CD4-positive, alpha-beta memory T cell (primary cell): ENCODE measurements at regions not wholly inside any gene's neighbourhood (a gene's known extent, or its start where the extent isn't known, plus 50 kb on each side); places are given as distances from the start of the nearest gene placed in this dataset.

Experiments
- CTCF ChIA-PET: fragments of 350-600 bp; sonication (Branson Sonifier 250); formaldehyde crosslinking; loops from one replicate; lab custom pipeline; 2021; ENCODE audit warnings: inconsistent platforms; ENCODE audit not compliant: partially characterized antibody; lab: Charles Lee
- POLR2A ChIA-PET: fragments of 350-600 bp; sonication (Branson Sonifier 250); formaldehyde crosslinking; loops from one replicate; lab custom pipeline; 2021; ENCODE audit not compliant: partially characterized antibody; lab: Charles Lee
- DNase-seq, 5 donors: peaks; one replicate each; pipeline versions ENCODE4 v3.0.0 to v3.0.0-alpha.2; 2020 to 2022; ENCODE audit warnings: mixed read lengths in 1 of 5
- H3K27ac ChIP-seq: one replicate; pipeline ENCODE4 v1.7.0; 2013; ENCODE audit warnings: low read depth, low read length
- H3K27me3 ChIP-seq: 2 replicates; pipeline ENCODE4 v1.7.0; 2013; ENCODE audit warnings: mild to moderate bottlenecking, low read length, moderate library complexity; ENCODE audit not compliant: insufficient read depth
- H3K36me3 ChIP-seq: 2 replicates; pipeline ENCODE4 v1.7.0; 2013; ENCODE audit warnings: mild to moderate bottlenecking, low read length, moderate library complexity; ENCODE audit not compliant: insufficient read depth
- H3K4me1 ChIP-seq: 2 replicates; pipeline ENCODE4 v1.7.0; 2013; ENCODE audit warnings: mild to moderate bottlenecking, low read length, moderate library complexity; ENCODE audit not compliant: insufficient read depth
- H3K4me3 ChIP-seq, 2 donors: one replicate each; pipeline ENCODE4 v1.7.0; 2013; ENCODE audit warnings: low read length in 2 of 2, mild to moderate bottlenecking in 1 of 2
- H3K9me3 ChIP-seq, 2 donors: one replicate each; pipeline ENCODE4 v1.7.0; 2013; ENCODE audit warnings: low read length in 2 of 2, control low read depth in 1 of 2; ENCODE audit not compliant: control insufficient read depth in 1 of 2
- H3K27ac Mint-ChIP-seq, 7 donors: one replicate each; pipeline ENCODE4 v1.8.0; 2020 to 2021; ENCODE audit warnings: mixed read lengths in 7 of 7, mild to moderate bottlenecking in 6 of 7, inconsistent platforms in 3 of 7, moderate library complexity in 3 of 7
- H3K27me3 Mint-ChIP-seq, 2 donors: one replicate each; pipeline ENCODE4 v1.8.0; 2020 to 2021; ENCODE audit warnings: mixed read lengths in 2 of 2
- H3K36me3 Mint-ChIP-seq, 2 donors: one replicate each; pipeline ENCODE4 v1.8.0; 2020 to 2021; ENCODE audit warnings: mixed read lengths in 2 of 2, inconsistent platforms in 1 of 2, mild to moderate bottlenecking in 1 of 2
- H3K4me1 Mint-ChIP-seq, 4 donors: one replicate each; pipeline ENCODE4 v1.8.0; 2020 to 2021; ENCODE audit warnings: mixed read lengths in 4 of 4, mild to moderate bottlenecking in 1 of 4
- H3K4me3 Mint-ChIP-seq, 8 donors: one replicate each; pipeline ENCODE4 v1.8.0; 2020 to 2021; ENCODE audit warnings: mixed read lengths in 8 of 8, mild to moderate bottlenecking in 7 of 8, moderate library complexity in 6 of 8, inconsistent platforms in 3 of 8
- H3K9me3 Mint-ChIP-seq, 8 donors: one replicate each; pipeline ENCODE4 v1.8.0; 2020 to 2021; ENCODE audit warnings: mixed read lengths in 8 of 8, mild to moderate bottlenecking in 5 of 8, inconsistent platforms in 3 of 8, moderate library complexity in 1 of 8
- intact Hi-C: fragments of 100-400 bp; cut with micrococcal nuclease; formaldehyde crosslinking; loops from one replicate; pipeline ENCODE4 v1.15.1; 2023

GRCh38 chr2:128809880-128810279 is 491.2 kb upstream of the HS6ST1 start:
- H3K27me3 Mint-ChIP-seq: no peaks in the 10 kb centered on the region
- POLR2A ChIA-PET: no interaction called here
- H3K27ac ChIP-seq: no peak overlapping the region
- H3K36me3 ChIP-seq: no peaks in the 10 kb centered on the region
- H3K36me3 Mint-ChIP-seq: no peaks in the 10 kb centered on the region
- H3K9me3 ChIP-seq: no peaks in the 10 kb centered on the region
- CTCF ChIA-PET: no interaction called here
- intact Hi-C loops: no loop called here
- no peaks in the 10 kb centered on the region for H3K4me1 ChIP-seq
- H3K27me3 ChIP-seq: no peaks in the 10 kb centered on the region
- no peak overlapping the region for H3K27ac Mint-ChIP-seq
- DNase-seq: no peak
- H3K9me3 Mint-ChIP-seq: peaks cover 0 to 8% (median 6%) of the 10 kb centered on the region in 8 donors
- H3K4me3 Mint-ChIP-seq: no peak overlapping the region
- no peaks in the 10 kb centered on the region for H3K4me1 Mint-ChIP-seq
- no peak overlapping the region for H3K4me3 ChIP-seq

GRCh38 chr2:128812183-128812940 is 493.7 kb upstream of the HS6ST1 start:
- POLR2A ChIA-PET: no interaction called here
- Mint-ChIP-seq H3K4me3 (no peak overlapping the region), H3K27me3 (no peaks in the 10 kb centered on the region), H3K4me1 (no peaks in the 10 kb centered on the region), H3K27ac (peak overlapping the region in 1 of 7 donors; percentile 15), H3K9me3 (peaks cover 0 to 8% (median 5%) of the 10 kb centered on the region in 8 donors), H3K36me3 (no peaks in the 10 kb centered on the region)
- Histone ChIP-seq H3K4me1 (no peaks in the 10 kb centered on the region), H3K9me3 (no peaks in the 10 kb centered on the region), H3K4me3 (no peak overlapping the region), H3K36me3 (no peaks in the 10 kb centered on the region), H3K27ac (no peak overlapping the region), H3K27me3 (no peaks in the 10 kb centered on the region)
- DNase-seq: no peak
- CTCF ChIA-PET: no interaction called here
- intact Hi-C loops: no loop called here

GRCh38 chr2:128813352-128814034 is 494.8 kb upstream of the HS6ST1 start:
- intact Hi-C loops: no loop called here
- Mint-ChIP-seq H3K27me3 (no peaks in the 10 kb centered on the region), H3K4me3 (no peak overlapping the region), H3K4me1 (no peaks in the 10 kb centered on the region), H3K36me3 (no peaks in the 10 kb centered on the region), H3K27ac (no peak overlapping the region), H3K9me3 (peaks cover 0 to 8% (median 5%) of the 10 kb centered on the region in 8 donors)
- DNase-seq: no peak
- CTCF ChIA-PET: no interaction called here
- Histone ChIP-seq H3K27me3 (no peaks in the 10 kb centered on the region), H3K4me3 (no peak overlapping the region), H3K9me3 (no peaks in the 10 kb centered on the region), H3K4me1 (no peaks in the 10 kb centered on the region), H3K27ac (no peak overlapping the region), H3K36me3 (no peaks in the 10 kb centered on the region)
- POLR2A ChIA-PET: no interaction called here

GRCh38 chr2:128815248-128815647 is 496.6 kb upstream of the HS6ST1 start:
- no peaks in the 10 kb centered on the region for H3K4me1 ChIP-seq
- Mint-ChIP-seq H3K27me3 (peaks cover 0 to 4% of the 10 kb centered on the region in 2 donors), H3K27ac (no peak overlapping the region), H3K4me3 (no peak overlapping the region), H3K9me3 (peaks cover 0 to 7% (median under 1%) of the 10 kb centered on the region in 8 donors), H3K36me3 (no peaks in the 10 kb centered on the region), H3K4me1 (no peaks in the 10 kb centered on the region)
- H3K27me3 ChIP-seq: no peaks in the 10 kb centered on the region
- no peaks in the 10 kb centered on the region for H3K9me3 ChIP-seq
- no peak overlapping the region for H3K4me3 ChIP-seq
- intact Hi-C loops: no loop called here
- POLR2A ChIA-PET: no interaction called here
- H3K36me3 ChIP-seq: no peaks in the 10 kb centered on the region
- no peak overlapping the region for H3K27ac ChIP-seq
- no peak for DNase-seq
- CTCF ChIA-PET: no interaction called here

- Mint-ChIP-seq H3K9me3 (peaks cover 0 to under 1% (median 0%) of the 10 kb centered on the region in 8 donors), H3K36me3 (no peaks in the 10 kb centered on the region), H3K4me1 (no peaks in the 10 kb centered on the region), H3K27ac (peak overlapping the region in 1 of 7 donors; percentile 57), H3K4me3 (no peak overlapping the region), H3K27me3 (peaks cover 0 to 4% of the 10 kb centered on the region in 2 donors)
- ChIA-PET CTCF (no interaction called here), POLR2A (no interaction called here)
- no peaks in the 10 kb centered on the region for H3K27me3 ChIP-seq
- no peak overlapping the region for H3K4me3 ChIP-seq
- no peaks in the 10 kb centered on the region for H3K9me3 ChIP-seq
- no peak overlapping the region for H3K27ac ChIP-seq
- no peaks in the 10 kb centered on the region for H3K36me3 ChIP-seq
- H3K4me1 ChIP-seq: no peaks in the 10 kb centered on the region
- DNase-seq: no peak
- intact Hi-C loops: no loop called here
Measured at GRCh38 chr2:128817171-128817570, 498.5 kb upstream of the HS6ST1 start.

GRCh38 chr2:128817813-128818212 is 499.1 kb upstream of the HS6ST1 start:
- Histone ChIP-seq H3K27me3 (no peaks in the 10 kb centered on the region), H3K27ac (no peak overlapping the region), H3K4me3 (no peak overlapping the region), H3K4me1 (no peaks in the 10 kb centered on the region), H3K36me3 (no peaks in the 10 kb centered on the region), H3K9me3 (no peaks in the 10 kb centered on the region)
- peaks cover 0 to 4% (median 0%) of the 10 kb centered on the region in 8 donors for H3K9me3 Mint-ChIP-seq
- peaks cover 0 to 4% of the 10 kb centered on the region in 2 donors for H3K27me3 Mint-ChIP-seq
- H3K4me1 Mint-ChIP-seq: no peaks in the 10 kb centered on the region
- ChIA-PET CTCF (no interaction called here), POLR2A (no interaction called here)
- DNase-seq: no peak
- no peak overlapping the region for H3K27ac Mint-ChIP-seq
- no peaks in the 10 kb centered on the region for H3K36me3 Mint-ChIP-seq
- H3K4me3 Mint-ChIP-seq: no peak overlapping the region
- intact Hi-C loops: no loop called here

- Mint-ChIP-seq H3K36me3 (no peaks in the 10 kb centered on the region), H3K9me3 (peaks cover 0 to 6% (median 0%) of the 10 kb centered on the region in 8 donors), H3K27me3 (peaks cover 0 to 4% of the 10 kb centered on the region in 2 donors), H3K4me1 (no peaks in the 10 kb centered on the region), H3K27ac (no peak overlapping the region), H3K4me3 (no peak overlapping the region)
- H3K9me3 ChIP-seq: no peaks in the 10 kb centered on the region
- no peak overlapping the region for H3K4me3 ChIP-seq
- H3K36me3 ChIP-seq: no peaks in the 10 kb centered on the region
- no peak for DNase-seq
- H3K27me3 ChIP-seq: no peaks in the 10 kb centered on the region
- ChIA-PET POLR2A (no interaction called here), CTCF (no interaction called here)
- intact Hi-C loops: no loop called here
- no peak overlapping the region for H3K27ac ChIP-seq
- no peaks in the 10 kb centered on the region for H3K4me1 ChIP-seq
Measured at GRCh38 chr2:128818248-128818647, 499.6 kb upstream of the HS6ST1 start.
